HG03521 (cell line): ENCODE measurements at regions not wholly inside any gene's neighbourhood (a gene's known extent, or its start where the extent isn't known, plus 50 kb on each side); places are given as distances from the start of the nearest gene placed in this dataset.
"Not testable (repeated sequence)": the region's sequence is repeated elsewhere in the genome, so short reads cannot be mapped to it uniquely, and the experiment has no call there.

Source experiments
- ATAC-seq: cut with Tn5 transposase; IDR thresholded peaks from one replicate; pipeline ENCODE4 v1.9.1; 2021; ENCODE audit warnings: mild to moderate bottlenecking, moderate library complexity; ENCODE audit not compliant: unreplicated experiment

DNA sequence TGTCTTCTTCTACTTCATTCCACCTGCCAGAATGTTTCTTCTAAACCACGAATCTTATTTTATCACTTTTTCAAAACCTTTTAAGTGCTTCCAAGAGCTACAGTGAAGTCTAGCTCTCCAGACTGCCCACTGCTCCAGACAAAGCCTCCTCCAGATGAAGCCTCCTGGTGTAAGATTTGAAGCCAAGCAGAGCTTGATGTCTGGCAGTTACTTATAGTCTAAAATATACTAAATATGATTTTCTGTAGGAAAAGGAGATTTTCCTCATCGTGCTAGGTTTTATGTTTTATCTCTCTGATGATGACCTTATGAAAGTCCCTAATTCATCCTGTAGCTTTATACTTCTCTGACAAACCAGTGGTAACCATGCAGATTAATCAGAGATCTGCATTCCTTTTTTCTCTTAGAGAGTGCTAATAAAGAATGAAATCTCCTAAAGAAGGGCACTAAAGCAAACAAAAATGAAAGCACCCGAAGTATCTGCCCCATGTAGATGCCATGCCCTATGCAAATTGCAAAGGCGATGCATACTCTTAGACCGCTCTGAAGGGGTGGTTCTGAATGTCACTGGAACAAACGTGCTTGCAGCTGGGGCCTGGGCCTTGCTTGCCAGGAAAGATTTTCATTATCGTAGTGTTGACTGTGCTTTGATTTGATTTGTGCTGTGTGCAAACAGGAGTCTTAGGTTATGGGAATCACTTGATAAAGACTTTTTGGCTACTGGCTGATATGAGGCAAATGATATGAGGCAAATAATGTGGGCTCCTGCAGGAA is 314.2 kb downstream of the PID1 start:
- no peak for ATAC-seq

- no peak for ATAC-seq
These were observed 321.3 kb downstream of the PID1 start for GRCh38 chr2:228949831-228950230.

DNA sequence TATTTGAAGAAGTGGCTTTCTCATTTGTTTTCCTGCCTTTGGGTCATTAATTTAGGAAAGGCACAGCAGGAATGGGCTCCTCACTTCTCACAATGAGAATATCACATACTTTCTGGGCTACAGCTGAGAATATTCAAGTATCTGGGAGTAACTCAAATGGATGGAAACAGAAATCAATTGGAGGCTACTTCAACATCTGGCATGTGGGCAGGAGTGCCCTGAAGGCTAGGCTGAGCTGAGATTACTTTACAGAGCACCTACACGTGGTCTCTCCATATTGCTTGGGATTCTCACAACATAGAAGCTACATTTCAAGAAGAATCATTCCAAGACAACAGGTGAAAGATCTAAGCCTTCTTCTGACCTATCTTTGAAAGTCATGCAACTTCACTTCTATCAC is 325.4 kb downstream of the PID1 start:
- ATAC-seq: no peak

DNA sequence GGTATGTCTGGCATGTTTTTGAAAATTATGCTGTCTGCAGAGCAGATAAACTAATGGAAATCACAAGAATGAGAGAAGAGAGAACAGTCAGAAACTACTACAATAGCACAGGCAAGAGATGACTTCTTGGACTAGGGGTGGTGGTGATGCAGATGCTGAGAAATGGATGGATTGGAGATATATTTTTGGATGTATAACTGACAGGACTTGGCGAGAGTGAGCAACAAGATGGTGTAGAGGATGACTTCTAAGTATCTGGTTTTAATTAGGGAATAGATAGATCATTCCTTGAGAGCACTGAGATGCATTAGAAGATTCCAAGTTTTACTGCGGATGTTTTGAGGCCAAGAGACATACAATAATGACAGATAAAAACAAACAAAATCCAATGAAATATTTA is 328.2 kb downstream of the PID1 start:
- ATAC-seq: no peak

DNA sequence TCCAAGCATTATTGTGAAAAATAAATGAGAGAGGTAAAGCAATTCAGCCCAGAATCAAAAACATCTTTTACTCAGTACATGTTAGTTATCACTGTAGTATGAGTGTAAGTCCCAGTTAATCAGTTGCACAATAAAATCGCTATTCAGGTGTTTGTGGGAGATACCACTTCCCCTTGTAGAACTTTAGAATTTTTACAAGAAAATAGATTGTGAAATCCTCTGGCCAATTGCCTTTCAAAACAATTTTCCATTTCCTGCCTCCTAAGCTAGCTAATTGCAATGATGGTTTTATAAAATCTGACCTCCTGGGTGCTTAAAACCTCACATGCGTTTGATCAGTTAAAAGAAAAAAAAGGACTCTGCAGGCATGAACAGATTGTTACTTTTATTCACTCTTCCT is 332.5 kb downstream of the PID1 start:
- no peak for ATAC-seq

DNA sequence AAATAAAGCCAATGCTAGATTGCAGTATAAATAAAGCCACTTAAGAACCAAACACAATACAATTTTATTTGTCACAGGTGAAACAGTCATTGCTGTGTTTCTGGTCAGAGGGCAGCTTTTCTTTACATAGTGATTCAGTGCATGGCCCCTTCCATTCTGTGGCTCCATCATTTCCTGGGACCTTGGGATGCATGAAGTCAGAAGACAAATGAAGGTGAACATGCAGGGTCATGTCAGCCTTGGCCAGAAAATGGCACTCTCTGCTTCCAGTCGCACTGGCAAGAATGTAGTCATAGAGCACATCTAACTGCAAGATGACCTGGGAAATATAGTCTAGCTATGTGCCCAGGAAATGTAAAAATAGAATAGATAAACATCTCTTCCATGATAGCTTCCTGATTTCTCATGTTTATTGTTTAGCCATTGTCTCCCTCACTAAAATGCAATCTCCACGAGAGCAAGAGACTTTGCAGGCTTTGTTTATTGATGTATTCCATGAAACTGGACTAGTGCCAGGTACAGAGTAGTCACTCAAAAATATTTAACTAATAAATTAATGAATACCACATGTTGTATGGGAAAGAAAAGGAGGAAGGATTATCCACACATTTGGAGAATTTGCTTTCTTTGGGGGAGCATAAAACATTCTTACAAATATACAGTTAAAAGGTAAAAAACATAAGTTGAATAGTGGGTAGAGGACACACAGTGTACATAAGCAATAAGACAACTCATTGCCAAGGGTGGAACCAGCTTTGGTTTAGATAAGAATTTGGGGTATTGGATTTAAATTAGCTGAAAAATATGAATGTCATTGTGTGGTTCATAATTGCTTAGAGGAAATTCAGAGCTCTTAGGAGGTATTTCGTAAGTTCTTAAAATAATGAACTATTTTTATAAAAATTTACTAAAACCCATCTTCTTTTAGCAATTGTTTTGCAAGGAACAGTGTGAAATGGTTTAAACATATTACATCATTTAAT is 343.8 kb downstream of the PID1 start:
- no peak for ATAC-seq

GRCh38 chr2:228919808-228920207 is 351.3 kb downstream of the PID1 start:
- no peak for ATAC-seq

DNA sequence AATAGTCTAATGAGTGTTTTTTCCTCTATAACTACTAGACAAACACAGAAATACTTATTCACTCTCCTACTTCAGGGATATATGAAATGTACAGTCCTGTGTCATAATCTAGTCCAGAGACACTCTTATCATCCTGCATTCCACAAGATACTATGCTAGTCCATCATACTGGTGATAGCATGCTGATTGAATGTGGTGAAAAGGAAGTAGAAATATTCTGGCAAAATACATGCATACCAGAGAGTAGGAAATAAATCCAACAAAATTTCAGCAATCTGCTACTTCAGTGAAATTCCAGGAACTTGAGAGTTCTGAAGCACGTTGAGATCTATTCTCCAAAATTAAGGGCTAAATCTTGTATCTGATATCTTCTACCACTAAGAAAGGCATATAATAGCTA is 353.9 kb downstream of the PID1 start:
- no peak for ATAC-seq

DNA sequence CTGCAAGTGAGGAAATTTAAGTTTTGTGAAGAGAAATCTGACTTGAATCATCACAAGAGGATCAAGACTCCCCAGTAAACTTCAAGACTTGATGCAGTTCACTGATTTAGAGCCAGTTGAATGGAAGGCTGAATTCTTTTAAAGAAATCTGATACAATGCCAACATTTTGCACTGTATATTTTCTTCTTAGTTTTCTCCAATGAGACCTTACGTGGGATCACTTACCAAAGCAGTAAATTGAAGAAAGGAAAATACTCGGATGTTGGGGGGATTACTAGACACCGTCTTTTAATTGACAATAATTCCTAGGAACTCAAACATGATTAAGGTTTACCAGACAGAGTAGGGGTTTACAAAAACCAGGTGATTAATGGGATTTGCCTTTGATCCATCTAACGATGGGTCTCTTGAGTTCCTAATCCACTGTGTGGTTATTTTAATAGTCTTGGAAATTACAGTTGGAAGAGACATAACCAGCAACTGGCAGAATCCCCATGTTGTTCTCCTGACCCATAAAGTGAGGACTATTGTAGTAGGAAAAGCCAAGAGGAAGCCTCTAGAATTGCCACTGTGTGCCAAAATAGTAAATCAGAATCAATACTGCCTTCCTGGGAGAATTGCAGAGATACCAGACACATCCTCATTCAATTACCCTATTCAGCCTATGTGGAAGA is 354.5 kb downstream of the PID1 start:
- no peak for ATAC-seq

GRCh38 chr2:228913176-228913575 is 357.9 kb downstream of the PID1 start:
- ATAC-seq: no peak

DNA sequence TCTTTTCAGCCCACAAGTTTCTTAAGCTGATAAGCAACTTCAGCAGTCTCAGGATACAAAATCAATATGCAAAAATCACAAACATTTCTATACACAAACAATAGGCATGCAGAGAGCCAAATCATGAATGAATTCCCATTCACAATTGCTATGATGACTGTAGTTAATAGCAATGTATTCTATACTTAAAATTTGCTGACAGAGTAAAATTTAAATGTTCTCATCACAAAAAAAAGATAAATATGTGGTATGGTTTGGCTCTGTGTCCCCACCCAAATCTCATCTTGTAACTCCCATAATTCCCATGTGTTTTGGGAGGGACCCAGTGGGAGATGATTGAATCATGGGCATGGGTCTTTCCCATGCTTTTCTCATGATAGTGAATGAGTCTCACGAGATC is 360.2 kb downstream of the PID1 start:
- ATAC-seq: not testable (repeated sequence)

DNA sequence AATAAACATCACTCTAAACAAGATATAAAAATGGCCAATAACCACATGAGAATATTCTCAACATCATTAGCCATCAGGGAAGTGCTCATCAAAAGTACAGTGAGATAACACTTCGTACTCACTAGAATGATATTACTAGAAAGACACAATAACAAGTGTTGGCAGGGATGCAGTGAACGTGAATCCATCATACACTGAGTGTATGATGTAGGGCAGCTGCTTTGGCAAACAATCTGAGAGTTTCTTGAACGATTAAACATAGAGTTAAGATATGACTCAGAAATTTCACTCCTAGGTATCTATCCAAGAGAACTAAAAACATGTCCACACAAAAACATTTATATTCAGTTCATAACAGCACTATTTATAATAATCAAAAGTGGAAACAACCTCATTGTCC is 368.9 kb downstream of the PID1 start:
- ATAC-seq: no peak

DNA sequence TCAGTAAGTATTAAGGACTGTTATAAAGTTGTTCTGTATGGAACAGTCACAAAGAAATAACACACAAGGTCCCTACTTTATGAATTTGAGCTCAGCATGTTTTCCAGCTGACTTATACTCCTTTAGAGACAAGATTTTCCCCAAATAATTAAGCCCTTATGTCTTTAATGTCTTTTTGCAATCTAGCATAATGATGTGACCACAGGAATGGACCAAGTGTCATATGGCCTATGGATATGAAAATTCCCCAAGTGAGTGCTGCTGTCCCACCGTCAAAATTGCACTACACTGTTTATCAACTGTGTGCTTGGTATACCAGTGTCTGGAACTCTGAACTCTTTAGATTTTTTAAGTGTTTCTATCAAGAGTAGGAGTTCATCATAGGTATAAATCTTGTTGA is 369.6 kb downstream of the PID1 start:
- no peak for ATAC-seq

GRCh38 chr2:228878138-228878537 is 392.9 kb downstream of the PID1 start:
- ATAC-seq: no peak

DNA sequence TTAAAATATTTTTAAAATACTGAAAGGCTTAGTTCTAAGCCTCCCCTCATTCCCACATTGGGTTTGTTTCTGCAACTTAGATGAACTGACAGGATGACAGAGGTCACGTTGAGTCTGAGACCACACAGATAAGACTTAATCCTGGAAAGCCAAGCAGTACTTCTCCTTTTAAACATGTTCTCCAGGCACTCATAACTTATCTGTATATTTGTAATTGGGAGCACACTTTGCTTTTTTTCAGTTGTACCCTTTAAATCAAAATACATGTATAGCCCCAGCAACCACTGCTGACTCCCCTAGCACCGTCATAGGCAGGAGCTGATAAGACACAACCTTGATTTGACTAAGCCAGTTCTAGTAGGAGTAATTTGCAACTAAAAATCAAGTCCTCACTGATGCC is 394.8 kb downstream of the PID1 start:
- no peak for ATAC-seq

GRCh38 chr2:228875152-228875900 is 395.8 kb downstream of the PID1 start:
- no peak for ATAC-seq

- no peak for ATAC-seq
These were observed 400.1 kb downstream of the PID1 start for GRCh38 chr2:228871012-228871411.

- no peak for ATAC-seq
These were observed 401.3 kb downstream of the PID1 start for GRCh38 chr2:228869636-228870264.

DNA sequence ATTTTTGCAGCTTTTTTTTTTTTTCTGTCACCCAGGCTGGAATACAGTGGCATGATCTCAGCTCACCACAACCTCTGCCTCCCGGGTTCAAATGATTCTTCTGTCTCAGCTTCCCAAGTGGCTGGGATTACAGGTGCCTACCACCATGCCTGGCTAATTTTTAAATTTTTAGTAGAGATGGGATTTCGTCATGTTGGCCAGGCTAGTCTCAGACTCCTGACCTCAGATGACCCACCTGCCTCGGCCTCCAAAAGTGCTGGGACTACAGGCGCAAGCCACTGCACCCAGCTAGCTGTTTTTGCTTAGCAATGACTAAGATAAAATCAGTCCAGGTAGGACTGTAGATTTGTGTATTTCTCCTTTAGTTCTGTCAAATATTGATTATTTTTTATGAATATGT is 403.7 kb downstream of the PID1 start:
- ATAC-seq: no peak

DNA sequence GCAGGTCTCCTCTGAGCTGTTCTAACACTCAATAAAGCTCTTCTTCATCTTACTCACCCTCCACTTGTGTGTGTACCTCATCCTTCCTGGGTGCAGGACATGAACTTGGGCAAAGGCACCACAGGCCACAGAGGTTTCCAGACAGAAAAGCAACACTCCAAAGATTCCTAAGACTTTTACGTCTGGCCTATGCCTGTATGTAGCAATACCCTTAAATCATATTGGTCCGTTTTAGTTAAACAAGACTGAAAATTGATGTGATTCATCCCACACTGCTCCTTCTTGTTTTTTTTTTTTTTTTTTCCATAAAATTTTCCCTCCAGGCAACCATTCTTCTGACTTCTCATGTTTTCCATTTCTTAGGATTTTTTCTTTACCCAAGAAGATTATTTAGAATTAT is 404.3 kb downstream of the PID1 start:
- no peak for ATAC-seq
